Lower lobe of right lung (tissue), 2 donors: ENCODE measurements at regions not wholly inside any gene's neighbourhood (a gene's known extent, or its start where the extent isn't known, plus 50 kb on each side); places are given as distances from the start of the nearest gene placed in this dataset.

Source experiments
- ATAC-seq, 2 donors: fragments of 200-7000 bp; cut with Tn5 transposase; one replicate each; pipeline ENCODE4 v1.9.1; 2020 to 2022; ENCODE audit warnings: mild to moderate bottlenecking in 2 of 2, moderate library complexity in 2 of 2
- DNase-seq: peaks from one replicate; pipeline ENCODE4 v3.0.0-alpha.2; 2020
- H3K27ac ChIP-seq: fragments of 200-600 bp; one replicate; pipeline ENCODE4 v1.8.0; 2022
- H3K27me3 ChIP-seq: fragments of 200-600 bp; one replicate; pipeline ENCODE4 v1.8.0; 2022; ENCODE audit warnings: low read depth
- H3K36me3 ChIP-seq: fragments of 200-600 bp; one replicate; pipeline ENCODE4 v1.8.0; 2022; ENCODE audit warnings: mild to moderate bottlenecking
- H3K4me1 ChIP-seq: fragments of 200-600 bp; one replicate; pipeline ENCODE4 v1.8.0; 2022
- H3K4me3 ChIP-seq: fragments of 200-600 bp; one replicate; pipeline ENCODE4 v1.8.0; 2022; ENCODE audit warnings: mild to moderate bottlenecking
- H3K9me3 ChIP-seq: fragments of 200-600 bp; one replicate; pipeline ENCODE4 v1.8.0; 2022
- intact Hi-C: fragments of 100-400 bp; cut with DNase I; formaldehyde crosslinking; loops from one replicate; pipeline ENCODE4 v1.11.0; 2022
- TF ChIP-seq, protein P1 (sequence below): fragments of 200-600 bp; IDR thresholded peaks from one replicate; pipeline ENCODE4 v1.8.0; 2022; ENCODE audit warnings: antibody characterized with exemption, mild to moderate bottlenecking
- donor health status: DM: no; HTN: yes; CAD: no; lungs with severe emphysema.

DNA sequence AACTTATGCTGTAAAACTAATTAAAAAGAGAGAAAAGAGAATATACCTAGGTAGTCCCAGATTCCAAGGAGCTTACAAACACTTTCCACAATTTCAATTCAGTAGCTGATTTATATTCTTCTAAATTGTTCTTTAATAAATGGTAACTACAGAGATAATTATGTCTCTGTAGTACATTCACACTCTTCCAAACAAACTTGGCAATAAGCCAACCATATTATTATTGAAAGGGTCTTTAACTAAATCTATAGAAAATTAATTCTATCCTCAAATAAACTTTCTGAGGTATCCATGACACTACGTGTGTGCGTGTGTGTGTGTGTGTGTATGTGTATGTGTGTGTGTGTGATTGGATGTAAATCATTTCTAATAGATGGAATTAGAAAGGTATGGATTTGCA, 217.4 kb upstream of the EYS start:
- no peak for ATAC-seq
- Histone ChIP-seq H3K4me3 (no peak overlapping the region), H3K9me3 (no peaks in the 10 kb centered on the region), H3K4me1 (no peaks in the 10 kb centered on the region), H3K27me3 (no peaks in the 10 kb centered on the region), H3K27ac (no peak overlapping the region), H3K36me3 (no peaks in the 10 kb centered on the region)
- TF ChIP-seq, protein P1, sequence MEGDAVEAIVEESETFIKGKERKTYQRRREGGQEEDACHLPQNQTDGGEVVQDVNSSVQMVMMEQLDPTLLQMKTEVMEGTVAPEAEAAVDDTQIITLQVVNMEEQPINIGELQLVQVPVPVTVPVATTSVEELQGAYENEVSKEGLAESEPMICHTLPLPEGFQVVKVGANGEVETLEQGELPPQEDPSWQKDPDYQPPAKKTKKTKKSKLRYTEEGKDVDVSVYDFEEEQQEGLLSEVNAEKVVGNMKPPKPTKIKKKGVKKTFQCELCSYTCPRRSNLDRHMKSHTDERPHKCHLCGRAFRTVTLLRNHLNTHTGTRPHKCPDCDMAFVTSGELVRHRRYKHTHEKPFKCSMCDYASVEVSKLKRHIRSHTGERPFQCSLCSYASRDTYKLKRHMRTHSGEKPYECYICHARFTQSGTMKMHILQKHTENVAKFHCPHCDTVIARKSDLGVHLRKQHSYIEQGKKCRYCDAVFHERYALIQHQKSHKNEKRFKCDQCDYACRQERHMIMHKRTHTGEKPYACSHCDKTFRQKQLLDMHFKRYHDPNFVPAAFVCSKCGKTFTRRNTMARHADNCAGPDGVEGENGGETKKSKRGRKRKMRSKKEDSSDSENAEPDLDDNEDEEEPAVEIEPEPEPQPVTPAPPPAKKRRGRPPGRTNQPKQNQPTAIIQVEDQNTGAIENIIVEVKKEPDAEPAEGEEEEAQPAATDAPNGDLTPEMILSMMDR = no peak
- intact Hi-C loops = no loop called here
- no peak for DNase-seq

DNA sequence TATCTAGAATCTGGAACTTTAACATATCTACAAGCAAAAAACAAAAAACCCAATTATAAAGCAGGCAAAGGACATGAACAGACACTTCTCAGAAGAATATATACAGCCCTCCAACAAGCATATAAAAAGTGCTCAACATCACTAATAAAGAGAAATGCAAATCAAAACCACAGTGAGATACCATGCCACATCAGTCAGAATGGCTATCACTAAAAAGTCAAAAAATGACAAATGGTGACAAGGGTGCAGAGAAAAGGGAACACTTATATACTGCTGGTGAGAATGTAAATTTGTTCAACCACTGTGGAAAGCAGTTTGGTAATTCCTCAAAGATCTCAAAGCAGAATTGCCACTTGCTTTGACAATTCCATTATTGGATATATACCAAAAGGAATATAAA, 215.0 kb upstream of the EYS start:
- H3K4me3 ChIP-seq = no peak overlapping the region
- TF ChIP-seq, protein P1 = no peak
- no peaks in the 10 kb centered on the region for H3K27me3 ChIP-seq
- H3K36me3 ChIP-seq = no peaks in the 10 kb centered on the region
- no peaks in the 10 kb centered on the region for H3K9me3 ChIP-seq
- no peaks in the 10 kb centered on the region for H3K4me1 ChIP-seq
- no peak for DNase-seq
- intact Hi-C loops = no loop called here
- no peak for ATAC-seq
- no peak overlapping the region for H3K27ac ChIP-seq

DNA sequence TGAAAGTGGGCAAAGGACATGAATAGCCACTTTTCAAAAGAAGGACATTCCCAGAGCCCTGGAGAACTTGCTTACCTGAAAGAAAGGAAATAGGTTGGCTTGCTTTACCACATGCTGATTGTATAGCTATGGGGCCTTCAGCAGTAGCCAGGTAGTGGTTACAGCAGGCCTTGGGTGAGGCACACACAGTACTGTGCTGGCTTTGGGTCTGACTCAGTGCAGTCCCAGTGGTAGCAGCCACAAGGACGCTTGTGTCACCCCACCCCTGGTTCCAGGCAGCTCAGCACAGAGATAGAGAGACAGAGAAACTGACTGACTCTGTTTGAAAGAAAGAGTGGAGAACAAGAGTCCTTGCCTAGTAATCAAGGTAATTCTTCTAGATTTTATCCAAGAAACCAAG, 201.0 kb upstream of the EYS start:
- DNase-seq (no peak), ATAC-seq (no peak)
- Histone ChIP-seq H3K9me3 (no peaks in the 10 kb centered on the region), H3K27me3 (no peaks in the 10 kb centered on the region), H3K36me3 (no peaks in the 10 kb centered on the region), H3K27ac (no peak overlapping the region), H3K4me1 (no peaks in the 10 kb centered on the region), H3K4me3 (no peak overlapping the region)
- TF ChIP-seq, protein P1 = no peak
- intact Hi-C loops = no loop called here

DNA sequence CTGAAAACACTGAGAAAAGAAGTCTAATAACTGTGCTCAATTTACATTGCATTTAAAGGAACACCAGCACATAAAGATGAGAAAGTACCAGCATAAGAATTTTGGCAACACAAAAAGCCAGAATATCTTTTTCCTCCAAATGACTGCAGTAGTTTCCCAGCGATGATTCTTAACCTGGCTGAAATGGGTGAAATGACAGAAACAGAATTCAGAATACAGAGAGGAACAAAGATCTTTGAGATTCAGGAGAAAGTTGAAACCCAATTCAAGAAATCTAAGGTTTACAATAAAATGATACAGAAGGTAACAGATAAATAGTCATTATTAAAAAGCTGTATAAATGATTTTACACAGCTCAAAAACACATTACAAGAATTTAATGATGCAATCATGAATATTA, 197.0 kb upstream of the EYS start:
- no peaks in the 10 kb centered on the region for H3K4me1 ChIP-seq
- H3K27ac ChIP-seq = no peak overlapping the region
- intact Hi-C loops = no loop called here
- TF ChIP-seq, protein P1 = no peak
- no peak overlapping the region for H3K4me3 ChIP-seq
- no peaks in the 10 kb centered on the region for H3K27me3 ChIP-seq
- DNase-seq = no peak
- no peak for ATAC-seq
- no peaks in the 10 kb centered on the region for H3K36me3 ChIP-seq
- H3K9me3 ChIP-seq = no peaks in the 10 kb centered on the region

DNA sequence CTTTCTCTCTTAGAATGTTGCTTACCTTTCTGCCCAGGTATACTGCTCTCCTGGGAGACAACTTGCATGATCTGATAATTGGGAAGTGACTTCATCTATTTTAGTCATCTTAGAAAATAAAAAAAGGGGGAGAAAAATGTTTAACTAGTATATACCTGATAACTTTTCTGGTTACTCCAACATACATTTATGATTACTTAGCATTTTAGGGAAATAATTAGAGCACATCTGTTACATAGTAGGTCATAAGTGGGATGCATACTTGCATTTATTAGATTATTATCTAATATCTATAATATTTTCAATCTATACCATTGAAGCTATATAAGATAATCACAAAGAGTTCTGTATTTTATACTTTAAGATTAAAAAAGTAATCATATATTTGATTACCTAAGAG, 193.9 kb upstream of the EYS start:
- H3K4me3 ChIP-seq = no peak overlapping the region
- H3K36me3 ChIP-seq = no peaks in the 10 kb centered on the region
- H3K27me3 ChIP-seq = no peaks in the 10 kb centered on the region
- intact Hi-C loops = no loop called here
- no peak for DNase-seq
- no peaks in the 10 kb centered on the region for H3K4me1 ChIP-seq
- H3K27ac ChIP-seq = no peak overlapping the region
- no peak for ATAC-seq
- TF ChIP-seq, protein P1 = no peak
- no peaks in the 10 kb centered on the region for H3K9me3 ChIP-seq

DNA sequence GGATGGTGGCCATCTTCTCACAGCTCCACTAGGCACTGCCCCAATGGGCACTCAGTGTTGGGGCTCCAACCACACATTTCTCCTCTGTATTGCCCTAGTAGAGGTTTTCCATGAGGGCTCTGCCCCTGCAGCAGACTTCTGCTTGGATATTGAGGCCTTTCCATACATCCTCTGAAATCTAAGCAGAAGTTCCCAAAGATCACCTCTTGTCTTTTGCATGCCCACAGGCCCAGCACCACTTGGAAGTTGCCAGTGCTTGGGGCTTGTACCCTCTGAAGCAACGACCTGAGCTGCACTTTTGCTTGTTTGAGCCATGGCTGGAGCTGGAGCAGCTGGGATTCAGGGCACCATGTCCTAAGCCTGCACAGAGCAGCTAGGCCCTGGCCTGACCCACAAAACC, 189.1 kb upstream of the EYS start:
- Histone ChIP-seq H3K4me3 (no peak overlapping the region), H3K4me1 (no peaks in the 10 kb centered on the region), H3K36me3 (no peaks in the 10 kb centered on the region), H3K27ac (no peak overlapping the region), H3K27me3 (no peaks in the 10 kb centered on the region), H3K9me3 (no peaks in the 10 kb centered on the region)
- ATAC-seq = no peak
- TF ChIP-seq, protein P1 = no peak
- intact Hi-C loops = no loop called here
- no peak for DNase-seq
